ENCODE measurements at regions not wholly inside any gene's neighbourhood (a gene's known extent, or its start where the extent isn't known, plus 50 kb on each side); places are given as distances from the start of the nearest gene placed in this dataset.

DNA sequence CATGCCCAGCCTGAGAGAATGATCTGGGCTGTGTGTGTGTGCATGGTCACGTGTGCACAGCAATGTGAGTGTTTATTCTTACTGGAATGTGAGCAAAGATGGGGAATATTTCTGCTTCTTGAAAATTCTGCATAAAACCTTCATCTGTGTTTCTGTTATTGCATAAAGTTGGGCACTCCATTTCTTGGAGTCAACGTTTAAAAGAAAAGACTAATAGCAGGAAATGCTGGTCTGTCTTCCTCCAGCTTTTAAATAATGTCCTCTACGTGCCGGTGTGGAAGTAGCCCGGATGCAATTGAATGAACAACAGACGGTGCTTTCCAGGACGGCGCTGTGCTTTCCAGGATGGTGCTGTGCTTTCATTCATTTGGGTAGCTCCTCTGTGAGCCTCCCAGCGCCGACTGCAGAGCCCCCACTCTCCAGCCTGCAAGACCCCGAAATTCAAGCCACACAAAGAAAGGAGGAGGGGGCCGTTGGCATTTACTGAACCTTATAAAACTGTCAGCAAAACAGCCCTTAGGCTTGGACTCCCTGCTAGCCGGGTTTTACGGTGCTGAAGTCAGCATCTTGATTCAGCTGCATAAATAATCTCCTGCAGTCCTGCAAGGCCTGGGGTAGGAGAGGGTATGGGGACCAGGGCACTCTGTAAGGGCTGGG lies 158.2 kb upstream of the PRKCQ start:
- in situ Hi-C loops (cut with HindIII; ENCODE audit: low pct_ligation_motif_present, low pct_unique_long_range_greater_than_20kb, low sequenced_read_pairs), result no loop called here
- DNase-seq, result no peak

DNA sequence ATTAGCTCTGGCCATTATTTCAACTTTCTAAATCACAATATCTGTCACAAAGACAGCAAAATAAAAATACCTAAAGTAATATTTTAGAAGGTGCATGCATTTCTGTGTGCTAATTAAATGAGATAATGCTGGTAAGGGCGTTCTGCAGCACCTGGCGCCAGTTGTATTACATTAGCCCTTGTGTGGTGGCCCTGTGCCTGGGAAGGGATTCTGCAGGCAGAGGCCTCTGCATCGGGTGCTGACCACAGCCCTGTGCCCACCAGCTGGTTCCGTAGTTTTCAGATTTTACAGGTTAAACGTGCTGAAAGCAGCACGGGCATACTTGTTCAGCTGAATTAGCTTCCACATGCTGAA lies 157.7 kb upstream of the PRKCQ start:
- DNase-seq, result no peak
- in situ Hi-C loops (cut with HindIII; ENCODE audit: low pct_ligation_motif_present, low pct_unique_long_range_greater_than_20kb, low sequenced_read_pairs), result no loop called here

DNA sequence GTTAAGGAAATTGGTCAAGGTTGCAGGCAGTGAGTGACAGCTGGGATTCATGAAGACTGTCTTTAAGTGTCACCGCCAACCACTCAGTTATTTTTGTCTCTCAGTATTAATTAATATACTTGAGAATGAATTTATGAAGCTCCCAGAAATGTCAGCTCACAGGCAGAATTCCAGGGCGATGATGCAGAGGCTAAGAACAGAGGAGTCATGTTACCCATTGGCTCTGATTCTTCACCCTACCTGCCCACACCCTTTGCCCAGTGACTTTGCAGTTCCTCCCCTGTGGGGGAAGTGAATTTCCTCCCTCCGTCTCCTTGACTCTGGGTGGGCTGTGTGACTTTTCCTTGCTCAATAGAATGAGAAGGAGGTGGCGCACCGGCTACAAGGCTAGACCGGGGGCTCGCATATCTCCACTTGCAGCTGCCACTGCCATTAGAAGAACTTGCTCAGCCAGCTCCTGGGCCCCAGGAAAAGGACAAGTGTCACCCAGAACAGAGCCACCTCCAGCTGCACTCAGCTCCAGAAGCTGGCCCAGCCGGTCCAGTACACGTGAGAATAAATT lies 157.1 kb upstream of the PRKCQ start:
- no peak for DNase-seq
- in situ Hi-C loops (cut with HindIII; ENCODE audit: low pct_ligation_motif_present, low pct_unique_long_range_greater_than_20kb, low sequenced_read_pairs), result no loop called here

DNA sequence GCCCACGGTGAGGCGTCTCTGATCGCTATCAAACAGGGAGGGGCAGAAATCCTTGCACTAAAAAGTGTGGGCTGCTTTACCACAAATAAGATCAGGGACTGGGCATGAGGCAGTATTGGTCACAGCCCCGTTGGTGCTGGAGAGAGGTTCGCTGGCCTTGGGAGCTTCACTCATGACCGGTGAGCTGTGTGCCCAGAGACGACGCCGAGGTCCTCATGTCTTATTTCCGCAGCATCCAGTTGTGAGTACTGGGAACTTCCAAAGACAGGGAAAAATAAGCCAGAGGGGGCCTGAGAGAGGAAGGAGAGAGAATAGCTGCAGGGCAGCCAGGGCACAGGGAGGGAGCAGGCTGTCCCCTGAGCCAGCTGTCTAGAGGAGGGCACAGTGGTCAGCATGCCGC lies 154.2 kb upstream of the PRKCQ start:
- in situ Hi-C loops (cut with HindIII; ENCODE audit: low pct_ligation_motif_present, low pct_unique_long_range_greater_than_20kb, low sequenced_read_pairs), result no loop called here
- no peak for DNase-seq

DNA sequence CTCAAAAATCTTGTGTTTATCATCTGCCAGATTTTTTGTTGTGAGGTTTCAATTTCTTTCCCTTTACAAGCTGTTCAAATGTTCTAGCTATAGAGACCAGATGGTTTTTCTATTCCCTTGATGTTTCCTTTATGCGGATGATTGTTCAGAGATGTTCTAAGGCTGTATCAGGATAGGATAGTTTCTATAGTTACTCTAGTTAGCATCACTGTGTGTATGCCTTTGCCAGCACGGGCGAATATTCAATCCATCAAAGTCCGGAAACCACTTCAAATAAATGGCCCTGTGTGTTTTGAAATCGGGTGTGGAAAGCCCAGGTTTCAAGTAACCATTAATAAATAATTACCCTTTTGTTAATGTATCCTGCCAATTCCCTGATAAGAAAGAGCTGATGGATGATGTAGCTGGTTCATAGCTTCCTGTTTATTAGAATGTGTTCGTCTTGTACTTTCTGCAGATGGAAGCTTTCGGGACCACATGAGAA lies 149.8 kb upstream of the PRKCQ start:
- in situ Hi-C loops (cut with HindIII; ENCODE audit: low pct_ligation_motif_present, low pct_unique_long_range_greater_than_20kb, low sequenced_read_pairs), result no loop called here
- DNase-seq, result no peak

DNA sequence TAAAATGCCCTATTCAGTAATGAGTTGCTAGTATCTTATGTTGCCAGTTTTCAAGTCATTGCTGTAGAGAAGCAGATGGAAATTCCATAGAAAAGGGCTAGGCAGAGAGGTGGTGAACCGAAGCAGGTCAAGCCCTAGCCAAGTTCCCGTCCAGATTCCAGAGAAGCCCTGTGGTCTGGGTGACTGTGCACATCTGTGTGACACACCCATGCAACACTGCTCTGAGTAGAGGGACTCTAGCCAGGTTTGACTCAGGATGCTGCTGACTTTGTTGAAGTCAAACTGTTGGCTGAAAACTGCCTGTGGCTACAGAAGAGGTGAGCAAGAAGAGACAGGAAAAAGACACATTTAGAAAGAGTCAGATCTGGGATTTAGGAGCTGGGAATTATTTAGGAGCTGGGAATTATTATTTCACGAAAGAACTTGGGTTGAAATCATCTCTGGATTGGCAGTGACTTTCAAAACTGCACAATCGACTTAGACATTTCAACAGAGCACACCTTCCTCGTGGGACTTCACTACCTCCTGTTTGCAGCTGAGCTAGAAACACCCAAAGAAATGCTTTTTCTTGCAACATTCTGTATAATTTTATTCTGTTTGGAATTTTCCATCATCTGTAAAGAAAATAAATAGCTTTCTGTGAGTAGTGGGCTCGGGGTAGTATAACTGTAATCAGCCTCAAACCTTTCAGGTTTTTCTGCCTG lies 149.1 kb upstream of the PRKCQ start:
- no peak for DNase-seq
- in situ Hi-C loops (cut with HindIII; ENCODE audit: low pct_ligation_motif_present, low pct_unique_long_range_greater_than_20kb, low sequenced_read_pairs), result no loop called here

DNA sequence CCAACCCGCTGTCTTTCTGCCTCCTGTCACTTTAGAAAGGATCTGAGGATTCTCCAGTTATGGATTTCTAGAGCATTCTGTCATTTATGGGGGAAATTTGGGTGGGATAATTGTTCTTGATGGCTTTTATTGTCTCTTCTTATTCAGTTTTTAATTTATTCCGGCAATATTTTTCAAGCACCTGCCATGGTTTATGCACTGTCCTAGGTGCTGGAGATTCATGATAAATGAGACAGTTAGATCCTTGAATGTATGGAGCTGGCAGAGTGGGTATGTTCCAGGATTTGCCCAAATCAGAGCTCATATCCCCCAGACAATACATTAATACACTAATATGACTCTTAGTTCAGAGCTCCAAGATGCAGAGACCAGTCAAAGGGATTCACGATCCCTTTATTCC lies 146.8 kb upstream of the PRKCQ start:
- no peak for DNase-seq
- in situ Hi-C loops (cut with HindIII; ENCODE audit: low pct_ligation_motif_present, low pct_unique_long_range_greater_than_20kb, low sequenced_read_pairs), result no loop called here

DNA sequence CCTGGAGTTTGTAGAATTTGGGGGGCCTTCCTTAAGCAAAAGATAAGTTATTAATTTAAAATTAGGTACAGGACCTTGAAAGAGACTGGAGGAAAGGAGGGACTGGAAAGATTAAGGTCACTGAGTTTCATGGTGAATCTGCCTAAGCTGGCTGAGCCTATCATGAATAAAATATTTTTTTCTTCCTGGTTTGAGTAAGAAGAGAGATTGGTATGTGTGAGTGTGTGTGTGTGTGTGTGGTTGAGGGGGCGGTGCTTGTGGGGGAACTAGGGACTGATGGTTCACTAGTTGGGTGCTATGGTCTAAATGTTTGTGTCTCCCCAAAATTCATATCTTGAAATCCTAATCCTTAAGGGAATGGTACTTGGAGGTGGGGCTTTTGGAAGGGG lies 142.5 kb upstream of the PRKCQ start:
- no peak for DNase-seq
- in situ Hi-C loops (cut with HindIII; ENCODE audit: low pct_ligation_motif_present, low pct_unique_long_range_greater_than_20kb, low sequenced_read_pairs), result no loop called here

DNA sequence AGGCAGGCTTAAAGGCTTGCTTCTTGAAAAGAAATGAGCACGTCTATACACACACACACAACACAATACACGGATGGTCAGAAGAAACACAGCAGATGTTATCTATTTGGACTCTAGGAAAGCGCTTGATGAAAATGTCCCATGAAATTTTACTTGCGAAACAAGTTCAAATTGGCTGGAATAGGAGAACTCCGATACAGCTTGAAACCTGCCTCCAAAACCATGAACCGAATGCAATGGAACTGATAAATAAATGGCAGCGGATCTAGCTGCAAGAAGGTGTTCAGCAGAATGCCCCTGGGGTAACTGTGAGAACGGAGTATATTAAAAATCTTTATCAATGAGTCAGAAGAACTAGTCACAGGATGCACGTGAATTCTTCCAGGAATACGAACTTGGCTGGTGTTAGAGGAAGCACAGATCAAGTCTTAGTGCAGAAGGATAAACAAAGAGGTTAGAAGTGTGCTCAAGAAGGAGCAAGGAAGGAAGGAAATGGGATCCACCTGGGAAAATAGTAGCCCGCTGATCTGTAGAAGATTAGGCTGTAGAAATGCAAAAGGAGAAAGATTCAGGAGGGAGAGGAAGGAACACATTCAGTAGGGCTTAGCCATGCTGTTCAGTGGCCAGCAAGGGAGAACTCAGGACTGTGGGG lies 142.0 kb upstream of the PRKCQ start:
- DNase-seq, result peak; percentile 35
- in situ Hi-C loops (cut with HindIII; ENCODE audit: low pct_ligation_motif_present, low pct_unique_long_range_greater_than_20kb, low sequenced_read_pairs), result no loop called here

DNA sequence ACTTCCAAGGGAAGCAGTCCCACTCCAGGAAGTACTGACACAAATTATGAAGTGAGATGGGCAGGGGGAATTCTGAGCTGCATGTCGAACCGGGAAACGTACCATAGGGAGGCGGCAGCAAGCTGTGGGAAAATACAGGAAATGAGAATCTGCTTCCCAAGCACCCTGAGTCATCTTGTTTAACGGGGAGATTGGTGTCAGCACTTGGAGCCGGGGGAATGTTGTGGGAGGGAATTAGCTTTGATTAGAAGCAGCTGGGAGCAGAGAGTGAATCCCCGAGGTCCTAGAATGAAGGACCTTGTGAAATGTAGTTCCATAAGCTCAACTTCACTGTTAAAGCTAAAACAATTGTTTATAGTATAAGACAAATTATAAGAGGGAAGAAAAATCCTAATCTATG lies 141.4 kb upstream of the PRKCQ start:
- in situ Hi-C loops (cut with HindIII; ENCODE audit: low pct_ligation_motif_present, low pct_unique_long_range_greater_than_20kb, low sequenced_read_pairs), result no loop called here
- peak; percentile 48 for DNase-seq

DNA sequence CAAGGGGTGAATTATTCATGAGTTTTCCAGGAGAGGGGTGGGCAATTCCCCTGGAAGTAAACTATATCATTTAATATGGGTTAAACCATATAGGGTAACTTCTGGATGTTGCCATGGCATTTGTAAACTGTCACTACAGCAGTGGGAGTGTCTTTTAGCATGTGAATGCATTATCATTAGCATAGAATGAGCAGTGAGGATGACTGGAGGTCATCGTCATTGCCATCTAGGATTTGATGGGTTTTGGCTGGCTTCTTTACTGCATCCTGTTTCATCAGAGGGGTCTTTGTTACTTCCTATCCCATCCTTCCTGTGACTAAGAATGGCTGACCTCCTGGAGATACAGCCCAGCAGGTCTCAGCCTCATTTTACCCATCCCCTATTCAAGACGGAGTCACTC lies 139.5 kb upstream of the PRKCQ start:
- no peak for DNase-seq
- in situ Hi-C loops (cut with HindIII; ENCODE audit: low pct_ligation_motif_present, low pct_unique_long_range_greater_than_20kb, low sequenced_read_pairs), result no loop called here

DNA sequence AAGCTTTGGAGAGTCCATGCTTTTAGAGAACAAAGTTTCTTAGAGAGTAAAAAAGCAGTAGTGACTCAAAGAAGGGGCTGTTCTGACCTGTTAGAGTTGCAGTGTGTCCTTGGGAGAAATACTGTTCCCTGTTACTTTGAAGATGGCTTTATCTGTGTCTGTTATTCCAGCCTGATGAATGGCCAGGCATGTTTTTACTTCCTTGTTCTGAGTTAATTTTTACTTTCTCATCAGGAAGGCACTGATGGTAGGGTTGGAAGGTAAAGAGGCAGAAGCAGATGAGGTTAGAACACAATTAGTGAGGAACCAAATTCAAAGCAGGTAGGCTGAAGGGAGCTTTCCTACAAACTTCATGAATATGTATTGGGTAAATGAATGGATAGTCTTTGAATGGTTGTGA lies 138.5 kb upstream of the PRKCQ start:
- no peak for DNase-seq
- in situ Hi-C loops (cut with HindIII; ENCODE audit: low pct_ligation_motif_present, low pct_unique_long_range_greater_than_20kb, low sequenced_read_pairs), result no loop called here

DNA sequence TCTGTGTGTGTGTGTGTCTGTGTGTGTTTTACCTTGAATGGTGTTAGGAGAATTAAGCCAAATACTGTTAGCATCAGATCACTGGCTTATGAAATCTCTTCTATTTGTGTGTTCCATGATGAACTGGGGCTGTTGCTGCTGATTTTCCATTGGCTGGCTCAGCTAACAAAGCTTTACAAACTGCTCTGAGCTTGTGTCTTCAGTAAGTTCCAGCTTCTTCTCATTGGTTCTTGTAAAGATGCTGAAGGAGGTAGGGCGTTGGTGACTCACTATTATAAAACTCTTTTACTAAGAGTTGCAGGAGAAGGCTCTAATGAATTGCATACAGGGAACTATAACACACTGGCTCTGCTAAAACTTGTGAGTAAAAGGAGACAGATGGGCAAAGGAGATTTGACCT lies 136.4 kb upstream of the PRKCQ start:
- DNase-seq, result no peak
- in situ Hi-C loops (cut with HindIII; ENCODE audit: low pct_ligation_motif_present, low pct_unique_long_range_greater_than_20kb, low sequenced_read_pairs), result no loop called here

DNA sequence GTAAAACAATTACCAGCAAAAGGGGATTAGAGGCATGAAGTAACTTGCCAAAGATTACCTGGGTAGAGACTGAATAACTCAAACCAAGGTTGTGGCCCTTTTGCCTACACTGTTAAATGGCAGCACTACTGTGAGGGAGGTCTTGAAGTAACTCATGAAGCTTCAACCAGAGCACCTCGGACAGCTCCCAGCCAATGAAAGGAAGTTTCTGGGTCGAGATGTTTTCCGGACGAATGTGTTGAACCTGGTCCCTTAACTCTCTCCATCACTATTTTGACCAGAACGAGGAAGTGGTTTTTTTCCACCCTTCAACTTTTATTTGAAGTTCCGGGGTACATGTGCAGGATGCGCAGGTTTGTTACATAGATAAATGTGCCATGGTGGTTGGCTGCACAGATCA lies 133.6 kb upstream of the PRKCQ start:
- in situ Hi-C loops (cut with HindIII; ENCODE audit: low pct_ligation_motif_present, low pct_unique_long_range_greater_than_20kb, low sequenced_read_pairs), result no loop called here
- no peak for DNase-seq

DNA sequence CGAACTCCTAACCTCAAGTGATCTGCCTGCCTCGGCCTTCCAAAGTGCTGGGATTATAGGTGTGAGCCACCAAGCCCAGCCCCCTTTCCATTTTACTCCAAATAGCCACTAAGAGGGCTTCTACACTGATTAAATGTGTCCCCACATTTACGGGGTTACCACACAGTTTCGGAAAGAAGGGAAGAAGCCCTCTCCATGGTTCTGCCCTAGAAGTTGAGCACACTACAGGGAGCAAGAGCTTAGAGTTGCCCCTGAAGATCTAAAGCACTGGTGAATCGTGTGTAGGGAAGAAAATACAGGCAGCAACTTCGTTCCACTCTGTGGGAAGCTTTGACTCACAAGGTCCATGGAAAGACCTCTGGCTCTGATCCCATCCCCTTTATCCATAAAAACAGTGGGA lies 133.0 kb upstream of the PRKCQ start:
- in situ Hi-C loops (cut with HindIII; ENCODE audit: low pct_ligation_motif_present, low pct_unique_long_range_greater_than_20kb, low sequenced_read_pairs), result no loop called here
- no peak for DNase-seq

DNA sequence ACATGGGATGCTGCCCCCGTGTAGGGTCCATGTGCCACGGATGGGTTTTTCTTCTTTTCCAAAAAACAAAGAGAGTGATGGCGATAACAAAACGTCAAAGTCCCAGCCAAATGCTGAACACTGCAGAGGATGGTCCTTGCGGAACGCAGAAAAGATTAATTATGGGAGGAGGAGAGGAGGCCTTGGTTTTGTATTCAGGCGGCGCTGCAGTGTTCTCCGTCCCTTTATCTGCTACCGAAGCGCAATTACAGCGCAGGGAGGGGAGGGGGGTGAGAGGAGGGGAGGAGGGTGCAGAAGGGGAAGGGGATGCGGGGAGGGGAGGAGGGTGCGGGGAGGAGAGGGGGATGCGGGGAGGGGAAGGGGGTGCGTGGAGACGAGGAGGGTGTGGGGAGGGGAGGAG lies 131.8 kb upstream of the PRKCQ start:
- no peak for DNase-seq
- in situ Hi-C loops (cut with HindIII; ENCODE audit: low pct_ligation_motif_present, low pct_unique_long_range_greater_than_20kb, low sequenced_read_pairs), result no loop called here

DNA sequence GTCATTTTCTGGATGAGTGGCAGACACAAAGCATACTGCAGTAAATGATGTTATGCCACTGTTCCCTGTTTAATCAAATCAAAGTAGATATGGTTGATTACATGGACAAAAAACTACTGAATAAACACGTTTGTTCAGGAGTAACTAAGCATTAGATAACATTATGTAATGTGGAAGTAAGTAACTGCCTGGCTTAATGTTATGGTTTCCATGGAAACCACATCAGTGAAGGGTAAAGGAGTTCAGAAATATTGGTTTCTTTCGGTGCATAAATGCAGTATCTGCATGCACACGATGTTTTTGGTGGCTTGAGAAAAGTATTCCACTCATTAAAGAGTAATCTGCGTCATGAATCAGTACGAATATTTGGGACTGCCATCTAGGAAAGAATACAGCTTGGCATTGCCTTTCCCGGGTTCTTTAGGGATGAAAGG lies 131.3 kb upstream of the PRKCQ start:
- in situ Hi-C loops (cut with HindIII; ENCODE audit: low pct_ligation_motif_present, low pct_unique_long_range_greater_than_20kb, low sequenced_read_pairs), result no loop called here
- DNase-seq, result no peak

DNA sequence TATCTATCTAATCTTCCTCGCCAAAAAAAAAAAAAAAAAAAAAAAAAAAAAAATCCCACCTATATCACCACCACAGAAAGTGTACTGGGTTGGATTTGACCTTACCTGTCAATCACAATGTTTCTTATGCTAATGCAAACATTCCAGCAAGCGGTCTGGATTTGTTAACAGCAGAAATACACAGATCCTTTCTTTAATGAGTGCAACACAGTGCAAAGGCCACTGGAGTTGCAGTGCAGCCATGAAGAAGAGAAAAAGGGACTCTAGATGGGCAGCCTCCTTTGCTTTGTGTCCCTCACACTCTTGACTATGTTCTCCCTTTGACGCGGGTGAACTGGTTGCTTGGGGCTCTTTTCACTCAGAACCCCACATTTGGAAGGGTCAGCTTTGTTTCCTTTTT lies 127.3 kb upstream of the PRKCQ start:
- in situ Hi-C loops (cut with HindIII; ENCODE audit: low pct_ligation_motif_present, low pct_unique_long_range_greater_than_20kb, low sequenced_read_pairs), result no loop called here
- DNase-seq, result no peak

DNA sequence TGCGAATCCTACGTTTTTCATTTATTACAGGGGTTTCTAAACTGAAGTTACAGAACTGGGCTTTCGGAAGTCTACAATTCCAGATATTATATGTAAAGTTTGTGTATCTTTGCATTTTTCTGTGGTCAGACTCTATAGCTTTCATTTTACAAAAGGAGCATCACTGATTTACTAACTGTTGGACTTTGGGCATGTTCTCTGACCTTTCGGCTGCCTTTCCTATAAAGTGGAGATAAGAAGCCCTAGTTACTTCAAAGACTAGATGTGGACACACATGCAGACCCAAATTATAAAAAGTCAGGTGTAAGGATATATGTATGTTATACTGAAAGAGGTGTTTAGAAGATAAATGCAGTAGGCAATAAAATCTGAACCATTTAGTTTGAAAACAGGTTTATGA lies 126.6 kb upstream of the PRKCQ start:
- in situ Hi-C loops (cut with HindIII; ENCODE audit: low pct_ligation_motif_present, low pct_unique_long_range_greater_than_20kb, low sequenced_read_pairs), result no loop called here
- DNase-seq, result no peak

DNA sequence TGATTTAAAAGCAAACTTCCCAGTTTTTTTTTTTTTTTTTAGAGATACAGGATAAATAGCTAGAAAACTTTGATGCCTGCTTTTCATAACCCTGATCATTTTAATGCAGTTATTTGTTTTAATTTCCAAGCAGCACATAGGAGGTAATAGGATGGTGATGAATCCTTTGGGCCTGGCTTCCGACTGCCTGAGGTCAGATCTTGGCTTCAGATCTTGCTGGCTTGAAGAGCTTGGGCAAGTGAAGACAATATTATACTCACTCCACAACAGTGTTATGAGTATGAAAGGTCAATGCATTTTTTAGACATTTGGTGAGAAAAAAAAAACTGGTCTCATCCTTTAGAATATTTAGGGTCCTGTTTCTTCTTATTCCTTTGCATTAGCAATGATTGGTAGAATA lies 124.8 kb upstream of the PRKCQ start:
- in situ Hi-C loops (cut with HindIII; ENCODE audit: low pct_ligation_motif_present, low pct_unique_long_range_greater_than_20kb, low sequenced_read_pairs), result no loop called here
- DNase-seq, result no peak
